AG04450 (cell line): ENCODE measurements at regions not wholly inside any gene's neighbourhood (a gene's known extent, or its start where the extent isn't known, plus 50 kb on each side); places are given as distances from the start of the nearest gene placed in this dataset.
A peak's percentile ranks its signal among the peaks of the same experiment; 100 is the strongest.

Experiments
- CTCF ChIA-PET: fragments of 300-600, 350-600 bp; formaldehyde crosslinking; extraction: SDS; loops from one replicate; lab custom pipeline; 2022; ENCODE audit warnings: antibody characterized with exemption, inconsistent platforms; lab: Charles Lee
- POLR2A ChIA-PET: fragments of 350-600 bp; formaldehyde crosslinking; extraction: SDS; loops from one replicate; lab custom pipeline; 2021; ENCODE audit warnings: antibody characterized with exemption, inconsistent platforms; lab: Yijun Ruan, JAX
- DNase-seq: peaks from one replicate; pipeline ENCODE4 v3.0.0-alpha.2; 2011; ENCODE audit warnings: low read depth, low spot score
- H3K27ac ChIP-seq: one replicate; pipeline ENCODE4 v1.5.1; 2012; ENCODE audit warnings: low read depth, low read length, control low read depth
- H3K27me3 ChIP-seq: one replicate; pipeline ENCODE4 v1.6.0; 2012; ENCODE audit warnings: low read length; ENCODE audit not compliant: control insufficient read depth, insufficient read depth
- H3K4me3 ChIP-seq: 2 replicates; pipeline ENCODE4 v1.5.1; 2011; ENCODE audit warnings: mild to moderate bottlenecking, low read depth, low read length, control low read depth
- H3K9me3 ChIP-seq: 2 replicates; pipeline ENCODE4 v1.5.1; 2012; ENCODE audit warnings: low read length; ENCODE audit not compliant: control insufficient read depth, insufficient read depth
- TF ChIP-seq, protein P1 (sequence below): IDR thresholded peaks from 2 replicates; pipeline ENCODE4 v1.5.1; 2011; ENCODE audit warnings: low read depth, low read length, control low read depth, inconsistent platforms

DNA sequence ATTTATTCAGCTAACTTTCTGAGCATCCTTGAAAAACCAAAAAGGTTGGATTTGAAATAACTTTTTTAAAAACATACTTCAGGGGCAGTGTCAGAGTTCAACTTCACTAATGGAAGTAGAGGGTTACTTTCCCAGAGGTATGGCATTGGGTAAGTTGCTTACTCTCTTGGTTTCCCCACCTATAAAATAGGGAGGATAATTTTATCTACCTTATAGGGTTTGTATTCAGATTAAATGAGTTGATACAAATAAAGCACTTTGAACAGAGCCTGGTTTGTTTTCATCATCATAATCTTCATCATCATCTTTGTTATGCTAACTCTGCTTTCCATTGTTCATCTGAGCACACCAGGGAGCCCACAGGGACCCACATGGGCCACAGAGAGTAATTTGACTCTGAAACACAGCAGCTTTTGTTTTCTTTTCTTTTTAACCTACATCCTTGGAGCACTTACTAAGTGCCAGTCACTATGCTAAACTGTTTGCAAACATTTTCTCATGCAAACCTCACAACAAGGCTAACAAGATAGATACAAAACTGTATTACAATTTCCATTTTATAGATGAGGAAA lies 179.1 kb upstream of the SLC24A2 start:
- Histone ChIP-seq H3K9me3 (no peaks in the 10 kb centered on the region), H3K4me3 (no peak overlapping the region), H3K27ac (no peak overlapping the region), H3K27me3 (no peaks in the 10 kb centered on the region)
- ChIA-PET POLR2A (no interaction called here), CTCF (no interaction called here)
- no peak for DNase-seq
- TF ChIP-seq, protein P1, sequence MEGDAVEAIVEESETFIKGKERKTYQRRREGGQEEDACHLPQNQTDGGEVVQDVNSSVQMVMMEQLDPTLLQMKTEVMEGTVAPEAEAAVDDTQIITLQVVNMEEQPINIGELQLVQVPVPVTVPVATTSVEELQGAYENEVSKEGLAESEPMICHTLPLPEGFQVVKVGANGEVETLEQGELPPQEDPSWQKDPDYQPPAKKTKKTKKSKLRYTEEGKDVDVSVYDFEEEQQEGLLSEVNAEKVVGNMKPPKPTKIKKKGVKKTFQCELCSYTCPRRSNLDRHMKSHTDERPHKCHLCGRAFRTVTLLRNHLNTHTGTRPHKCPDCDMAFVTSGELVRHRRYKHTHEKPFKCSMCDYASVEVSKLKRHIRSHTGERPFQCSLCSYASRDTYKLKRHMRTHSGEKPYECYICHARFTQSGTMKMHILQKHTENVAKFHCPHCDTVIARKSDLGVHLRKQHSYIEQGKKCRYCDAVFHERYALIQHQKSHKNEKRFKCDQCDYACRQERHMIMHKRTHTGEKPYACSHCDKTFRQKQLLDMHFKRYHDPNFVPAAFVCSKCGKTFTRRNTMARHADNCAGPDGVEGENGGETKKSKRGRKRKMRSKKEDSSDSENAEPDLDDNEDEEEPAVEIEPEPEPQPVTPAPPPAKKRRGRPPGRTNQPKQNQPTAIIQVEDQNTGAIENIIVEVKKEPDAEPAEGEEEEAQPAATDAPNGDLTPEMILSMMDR = no peak

DNA sequence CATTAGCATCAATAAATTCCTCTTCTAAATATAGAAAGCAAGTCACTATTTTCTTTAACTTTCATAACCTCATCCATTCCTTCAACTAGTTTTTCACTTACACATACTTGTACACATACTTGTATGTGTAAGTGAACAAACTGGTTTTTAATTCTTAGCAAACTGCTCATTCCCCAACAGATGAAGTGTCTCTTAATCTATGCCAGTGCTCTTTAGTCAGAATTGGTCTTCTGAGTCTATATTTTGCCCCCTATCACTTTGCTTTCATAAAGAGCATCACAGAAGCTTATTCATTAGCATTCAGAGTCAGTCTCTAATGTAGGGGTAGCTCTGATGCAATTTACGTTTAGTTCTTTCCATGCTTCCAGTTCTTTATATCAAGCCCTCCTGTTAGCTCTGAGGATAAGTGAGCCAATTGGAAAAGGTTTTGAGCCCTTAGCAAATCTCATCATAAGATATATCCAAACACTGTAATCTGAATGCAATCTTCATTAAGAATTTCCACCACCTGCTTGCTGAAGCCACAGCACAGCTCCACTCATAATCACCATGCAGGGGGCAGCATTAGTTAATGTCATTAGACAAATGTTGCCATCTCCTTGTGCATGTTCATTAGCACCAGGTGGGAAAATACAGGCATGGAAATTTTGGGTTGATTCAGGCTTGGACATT lies 178.5 kb upstream of the SLC24A2 start:
- TF ChIP-seq, protein P1 = no peak
- DNase-seq = no peak

DNA sequence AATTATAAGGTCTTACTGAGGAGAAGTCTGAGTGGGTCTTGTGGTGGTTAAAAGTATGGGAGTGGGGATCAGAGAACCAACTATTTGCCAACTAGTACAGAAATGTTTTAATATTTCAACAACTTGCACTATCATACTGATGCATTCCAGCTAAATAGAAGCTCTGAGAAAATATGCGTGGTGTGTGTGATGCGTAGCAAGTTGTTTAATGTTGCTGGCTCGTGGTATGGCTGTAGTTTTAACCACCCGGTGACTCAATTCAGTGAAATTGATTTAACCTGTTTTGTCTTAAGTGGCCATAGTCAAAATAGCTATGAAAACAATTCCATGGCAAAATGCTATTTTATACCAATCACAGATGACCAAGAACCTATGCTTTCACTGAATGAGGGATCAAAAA lies 176.5 kb upstream of the SLC24A2 start:
- TF ChIP-seq, protein P1 = no peak
- Histone ChIP-seq H3K4me3 (no peak overlapping the region), H3K27me3 (peaks cover 3% of the 10 kb centered on the region), H3K9me3 (no peaks in the 10 kb centered on the region), H3K27ac (no peak overlapping the region)
- ChIA-PET CTCF (interaction anchor here (1.0 kb wide), 1 partner anchor 19 kb away, joined by 3 read pairs; no protein-coding TSS in a partner anchor), POLR2A (interaction anchor here (0.9 kb wide), 1 partner anchor 18 kb away, joined by 3 read pairs; no protein-coding TSS in a partner anchor)
- DNase-seq = peak; percentile 3

More for the DNA sequence above, 178.5 kb upstream of the SLC24A2 start:
- Histone ChIP-seq H3K27me3 (no peaks in the 10 kb centered on the region), H3K4me3 (no peak overlapping the region), H3K27ac (no peak overlapping the region), H3K9me3 (no peaks in the 10 kb centered on the region)
- ChIA-PET POLR2A (no interaction called here), CTCF (no interaction called here)

DNA sequence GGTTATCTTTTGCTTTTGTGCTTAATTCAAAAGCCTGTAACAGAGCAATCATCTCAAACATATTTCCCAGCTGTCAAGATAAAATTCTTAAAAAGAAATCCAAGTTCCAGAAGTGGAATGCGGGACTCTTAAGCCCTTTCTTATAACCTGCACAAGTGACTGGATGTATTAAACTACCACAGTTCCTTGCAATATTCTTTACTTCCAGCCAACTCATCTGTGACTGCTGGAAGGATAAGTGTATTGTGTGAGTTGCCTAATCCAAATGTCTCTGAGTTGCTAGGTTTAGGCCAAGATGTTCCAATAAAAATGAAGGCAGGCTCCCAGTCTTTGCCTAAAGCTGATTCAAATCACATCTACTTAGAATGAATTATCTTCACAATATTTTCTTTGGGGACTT lies 159.2 kb upstream of the SLC24A2 start:
- POLR2A ChIA-PET = no interaction called here
- TF ChIP-seq, protein P1 = no peak
- DNase-seq = no peak
- Histone ChIP-seq H3K27me3 (no peaks in the 10 kb centered on the region), H3K27ac (no peak overlapping the region), H3K9me3 (no peaks in the 10 kb centered on the region), H3K4me3 (no peak overlapping the region)
- CTCF ChIA-PET = no interaction called here

DNA sequence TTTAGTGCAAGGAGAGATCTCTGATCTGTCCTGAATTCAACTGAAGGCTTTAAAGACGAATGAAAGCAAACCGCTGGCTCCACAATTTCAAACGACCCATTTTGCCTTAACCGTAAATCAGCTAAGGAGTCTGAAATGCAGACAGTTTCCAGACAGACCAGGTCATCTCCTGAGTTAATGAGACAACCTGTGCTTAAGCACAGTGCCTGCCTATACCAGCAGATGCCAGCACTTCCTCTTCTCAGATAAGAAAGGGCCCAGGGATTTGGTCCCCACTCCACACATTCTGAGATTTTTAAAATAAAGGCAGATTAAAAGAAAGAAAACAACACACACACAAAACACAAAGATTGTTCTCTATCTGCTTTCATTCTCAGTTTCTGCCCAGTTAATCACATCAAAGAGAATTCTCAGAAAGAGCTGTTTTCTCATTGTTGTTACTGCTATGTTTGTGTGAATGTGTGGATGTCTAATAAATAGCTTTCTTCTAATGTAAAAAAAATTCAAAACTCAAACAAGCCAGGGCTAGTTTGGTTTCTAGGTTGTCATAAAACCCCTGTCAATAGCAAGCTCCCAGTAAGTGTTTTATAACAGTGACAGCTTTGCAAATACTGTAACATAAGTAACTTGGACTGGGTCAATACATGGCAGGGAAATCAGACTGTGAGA lies 157.7 kb upstream of the SLC24A2 start:
- ChIA-PET CTCF (interaction anchor here (0.6 to 2.1 kb wide), 6 partner anchors 11 to 1173 kb away, joined by 3 to 8 read pairs (median 3); no protein-coding TSS in a partner anchor), POLR2A (no interaction called here)
- Histone ChIP-seq H3K9me3 (no peaks in the 10 kb centered on the region), H3K27ac (no peak overlapping the region), H3K27me3 (no peaks in the 10 kb centered on the region), H3K4me3 (no peak overlapping the region)
- no peak for DNase-seq
- TF ChIP-seq, protein P1 = peak; percentile 45
